ENCODE measurements at regions not wholly inside any gene's neighbourhood (a gene's known extent, or its start where the extent isn't known, plus 50 kb on each side); places are given as distances from the start of the nearest gene placed in this dataset.

- no peak overlapping the region for H3K4me3 ChIP-seq (ENCODE audit: low read depth, low read length)
- no peak for TF ChIP-seq CTCF (IDR thresholded peaks at IDR 0.05; ENCODE audit: borderline replicate concordance, insufficient read depth, low read depth, low read length)
Measured at GRCh38 chr22:48564995-48565394, 1262.7 kb downstream of the BRD1 start.

- no peak for TF ChIP-seq CTCF (IDR thresholded peaks at IDR 0.05; ENCODE audit: borderline replicate concordance, insufficient read depth, low read depth, low read length)
- H3K4me3 ChIP-seq (ENCODE audit: low read depth, low read length): no peak overlapping the region
Measured at GRCh38 chr22:48563966-48564330, 1263.7 kb downstream of the BRD1 start.

- no peak for TF ChIP-seq CTCF (IDR thresholded peaks at IDR 0.05; ENCODE audit: borderline replicate concordance, insufficient read depth, low read depth, low read length)
- H3K4me3 ChIP-seq (ENCODE audit: low read depth, low read length): no peak overlapping the region
Measured at GRCh38 chr22:48563118-48563965, 1264.3 kb downstream of the BRD1 start.

- no peak for TF ChIP-seq CTCF (IDR thresholded peaks at IDR 0.05; ENCODE audit: borderline replicate concordance, insufficient read depth, low read depth, low read length)
- no peak overlapping the region for H3K4me3 ChIP-seq (ENCODE audit: low read depth, low read length)
Measured at GRCh38 chr22:48561676-48562075, 1266.0 kb downstream of the BRD1 start.

GRCh38 chr22:48560836-48561235 is 1266.8 kb downstream of the BRD1 start:
- no peak for TF ChIP-seq CTCF (IDR thresholded peaks at IDR 0.05; ENCODE audit: borderline replicate concordance, insufficient read depth, low read depth, low read length)
- H3K4me3 ChIP-seq (ENCODE audit: low read depth, low read length): no peak overlapping the region

GRCh38 chr22:48560389-48560751 is 1267.3 kb downstream of the BRD1 start:
- H3K4me3 ChIP-seq (ENCODE audit: low read depth, low read length): no peak overlapping the region
- TF ChIP-seq CTCF (IDR thresholded peaks at IDR 0.05; ENCODE audit: borderline replicate concordance, insufficient read depth, low read depth, low read length): no peak

- no peak for TF ChIP-seq CTCF (IDR thresholded peaks at IDR 0.05; ENCODE audit: borderline replicate concordance, insufficient read depth, low read depth, low read length)
Measured at GRCh38 chr22:48559647-48560388, 1267.9 kb downstream of the BRD1 start.

More at GRCh38 chr22:48559647-48560388, 1267.9 kb downstream of the BRD1 start:
- no peak overlapping the region for H3K4me3 ChIP-seq (ENCODE audit: low read depth, low read length)
